ENCODE measurements at regions not wholly inside any gene's neighbourhood (a gene's known extent, or its start where the extent isn't known, plus 50 kb on each side); places are given as distances from the start of the nearest gene placed in this dataset.

GRCh38 chr11:129324533-129325175 is 51.0 kb upstream of the BARX2 start:
- Histone ChIP-seq H3K9me3 (no peaks in the 10 kb centered on the region), H3K36me3 (no peaks in the 10 kb centered on the region), H3K27me3 (no peaks in the 10 kb centered on the region), H3K4me3 (peak overlapping the region in 1 of 4 donors; percentile 11), H3K4me1 (peaks cover 0 to 14% (median 6%) of the 10 kb centered on the region in 4 donors), H3K27ac (peak overlapping the region in 3 of 4 donors; percentile 36 to 64 (median 53))
- DNase-seq, result peak in 2 of 3 donors; percentile 61 to 66
- TF ChIP-seq CTCF (IDR thresholded peaks at IDR 0.05) (no peak), POLR2A (IDR thresholded peaks at IDR 0.05) (no peak)

GRCh38 chr11:129323896-129324502 is 51.6 kb upstream of the BARX2 start:
- Histone ChIP-seq H3K36me3 (no peaks in the 10 kb centered on the region), H3K4me3 (peak overlapping the region in 1 of 4 donors; percentile 11), H3K4me1 (peaks cover 0 to 14% (median 6%) of the 10 kb centered on the region in 4 donors), H3K9me3 (no peaks in the 10 kb centered on the region), H3K27ac (peak overlapping the region in 3 of 4 donors; percentile 36 to 64 (median 53)), H3K27me3 (no peaks in the 10 kb centered on the region)
- DNase-seq, result no peak
- TF ChIP-seq CTCF (IDR thresholded peaks at IDR 0.05), result no peak
- no peak for TF ChIP-seq POLR2A (IDR thresholded peaks at IDR 0.05)

GRCh38 chr11:129322941-129323340 is 52.7 kb upstream of the BARX2 start:
- DNase-seq, result no peak
- Histone ChIP-seq H3K4me3 (no peak overlapping the region), H3K27ac (no peak overlapping the region), H3K36me3 (no peaks in the 10 kb centered on the region), H3K9me3 (no peaks in the 10 kb centered on the region), H3K27me3 (no peaks in the 10 kb centered on the region), H3K4me1 (peaks cover 0 to 20% (median 6%) of the 10 kb centered on the region in 4 donors)
- TF ChIP-seq POLR2A (IDR thresholded peaks at IDR 0.05) (no peak), CTCF (IDR thresholded peaks at IDR 0.05) (no peak)

- Histone ChIP-seq H3K9me3 (no peaks in the 10 kb centered on the region), H3K36me3 (no peaks in the 10 kb centered on the region), H3K4me3 (no peak overlapping the region), H3K27me3 (no peaks in the 10 kb centered on the region), H3K4me1 (peaks cover 0 to 27% (median 9%) of the 10 kb centered on the region in 4 donors), H3K27ac (no peak overlapping the region)
- DNase-seq, result no peak
- TF ChIP-seq POLR2A (IDR thresholded peaks at IDR 0.05) (no peak), CTCF (IDR thresholded peaks at IDR 0.05) (no peak)
Observed at GRCh38 chr11:129321076-129321475, 54.6 kb upstream of the BARX2 start.

- Histone ChIP-seq H3K27me3 (no peaks in the 10 kb centered on the region), H3K27ac (no peak overlapping the region), H3K4me3 (no peak overlapping the region), H3K9me3 (no peaks in the 10 kb centered on the region), H3K4me1 (peaks cover 0 to 33% (median 9%) of the 10 kb centered on the region in 4 donors), H3K36me3 (no peaks in the 10 kb centered on the region)
- TF ChIP-seq CTCF (IDR thresholded peaks at IDR 0.05), result no peak
- TF ChIP-seq POLR2A (IDR thresholded peaks at IDR 0.05), result no peak
- no peak for DNase-seq
Observed at GRCh38 chr11:129320494-129320893, 55.2 kb upstream of the BARX2 start.

All from Peyer's patch (tissue), 4 donors.